HG03039 (cell line): ENCODE measurements at regions not wholly inside any gene's neighbourhood (a gene's known extent, or its start where the extent isn't known, plus 50 kb on each side); places are given as distances from the start of the nearest gene placed in this dataset.
"Not testable (repeated sequence)": the region's sequence is repeated elsewhere in the genome, so short reads cannot be mapped to it uniquely, and the experiment has no call there.

ENCODE experiments used
- ATAC-seq: cut with Tn5 transposase; IDR thresholded peaks from one replicate; pipeline ENCODE4 v1.9.1; 2021; ENCODE audit warnings: mild to moderate bottlenecking, moderate library complexity; ENCODE audit not compliant: unreplicated experiment

GRCh38 chr21:28167366-28167765 is 825.3 kb downstream of the LTN1 start:
- no peak for ATAC-seq

GRCh38 chr21:28164519-28164918 is 828.2 kb downstream of the LTN1 start:
- ATAC-seq = not testable (repeated sequence)

GRCh38 chr21:28162052-28162451 is 830.6 kb downstream of the LTN1 start:
- ATAC-seq = not testable (repeated sequence)

- ATAC-seq = no peak
Measured at GRCh38 chr21:28160378-28160777, 832.3 kb downstream of the LTN1 start.

- ATAC-seq = no peak
Measured at GRCh38 chr21:28159396-28159795, 833.3 kb downstream of the LTN1 start.

GRCh38 chr21:28156590-28156989 is 836.1 kb downstream of the LTN1 start:
- ATAC-seq = no peak

GRCh38 chr21:28154121-28154520 is 838.6 kb downstream of the LTN1 start:
- ATAC-seq = no peak

- ATAC-seq = no peak
Measured at GRCh38 chr21:28152732-28153131, 839.9 kb downstream of the LTN1 start.

GRCh38 chr21:28151758-28152157 is 840.9 kb downstream of the LTN1 start:
- no peak for ATAC-seq

GRCh38 chr21:28150778-28151177 is 841.9 kb downstream of the LTN1 start:
- ATAC-seq = no peak

- no peak for ATAC-seq
Measured at GRCh38 chr21:28148400-28149064, 844.1 kb downstream of the LTN1 start.

GRCh38 chr21:28144653-28145052 is 848.0 kb downstream of the LTN1 start:
- ATAC-seq = no peak

- ATAC-seq = no peak
Measured at GRCh38 chr21:28144089-28144488, 848.6 kb downstream of the LTN1 start.

GRCh38 chr21:28142697-28143096 is 850.0 kb downstream of the LTN1 start:
- ATAC-seq = no peak

GRCh38 chr21:28138272-28138671 is 854.4 kb downstream of the LTN1 start:
- no peak for ATAC-seq

- ATAC-seq = no peak
Measured at GRCh38 chr21:28136656-28137255, 855.9 kb downstream of the LTN1 start.

- ATAC-seq = no peak
Measured at GRCh38 chr21:28135646-28136045, 857.0 kb downstream of the LTN1 start.

- no peak for ATAC-seq
Measured at GRCh38 chr21:28133116-28133515, 859.6 kb downstream of the LTN1 start.

GRCh38 chr21:28132713-28133112 is 860.0 kb downstream of the LTN1 start:
- ATAC-seq = no peak

GRCh38 chr21:28127175-28127785 is 865.4 kb downstream of the LTN1 start:
- no peak for ATAC-seq

- ATAC-seq = no peak
Measured at GRCh38 chr21:28126521-28127174, 866.0 kb downstream of the LTN1 start.

- ATAC-seq = no peak
Measured at GRCh38 chr21:28124541-28124940, 868.1 kb downstream of the LTN1 start.
